ENCODE measurements at regions not wholly inside any gene's neighbourhood (a gene's known extent, or its start where the extent isn't known, plus 50 kb on each side); places are given as distances from the start of the nearest gene placed in this dataset.

DNA sequence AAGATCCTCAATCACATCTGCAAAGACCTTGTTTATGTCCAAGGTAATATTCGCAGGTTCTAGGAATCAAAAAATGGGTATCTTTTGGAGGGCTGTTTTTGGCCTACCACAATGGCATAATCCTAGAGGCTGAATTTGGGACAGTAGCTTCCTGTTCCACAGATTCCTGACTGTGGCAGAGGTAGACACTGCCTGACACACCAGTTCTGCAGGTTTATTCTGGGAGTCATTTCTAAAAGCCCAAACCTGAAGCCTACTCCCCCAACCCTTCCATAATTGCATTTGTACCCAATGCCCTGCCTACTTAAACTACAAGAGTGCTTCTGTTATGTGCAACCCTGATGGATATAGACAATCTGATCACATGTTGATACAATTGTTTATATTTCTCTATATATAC is 378.9 kb downstream of the PCNX1 start:
- TF ChIP-seq POLR2A (IDR thresholded peaks at IDR 0.05) (no peak), EP300 (IDR thresholded peaks at IDR 0.05; ENCODE audit: low read depth) (no peak)
- TF ChIP-seq, protein P1, sequence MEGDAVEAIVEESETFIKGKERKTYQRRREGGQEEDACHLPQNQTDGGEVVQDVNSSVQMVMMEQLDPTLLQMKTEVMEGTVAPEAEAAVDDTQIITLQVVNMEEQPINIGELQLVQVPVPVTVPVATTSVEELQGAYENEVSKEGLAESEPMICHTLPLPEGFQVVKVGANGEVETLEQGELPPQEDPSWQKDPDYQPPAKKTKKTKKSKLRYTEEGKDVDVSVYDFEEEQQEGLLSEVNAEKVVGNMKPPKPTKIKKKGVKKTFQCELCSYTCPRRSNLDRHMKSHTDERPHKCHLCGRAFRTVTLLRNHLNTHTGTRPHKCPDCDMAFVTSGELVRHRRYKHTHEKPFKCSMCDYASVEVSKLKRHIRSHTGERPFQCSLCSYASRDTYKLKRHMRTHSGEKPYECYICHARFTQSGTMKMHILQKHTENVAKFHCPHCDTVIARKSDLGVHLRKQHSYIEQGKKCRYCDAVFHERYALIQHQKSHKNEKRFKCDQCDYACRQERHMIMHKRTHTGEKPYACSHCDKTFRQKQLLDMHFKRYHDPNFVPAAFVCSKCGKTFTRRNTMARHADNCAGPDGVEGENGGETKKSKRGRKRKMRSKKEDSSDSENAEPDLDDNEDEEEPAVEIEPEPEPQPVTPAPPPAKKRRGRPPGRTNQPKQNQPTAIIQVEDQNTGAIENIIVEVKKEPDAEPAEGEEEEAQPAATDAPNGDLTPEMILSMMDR (IDR thresholded peaks at IDR 0.05) = no peak

All from transverse colon (tissue), 3 donors.